HG02798 (cell line): ENCODE measurements at regions not wholly inside any gene's neighbourhood (a gene's known extent, or its start where the extent isn't known, plus 50 kb on each side); places are given as distances from the start of the nearest gene placed in this dataset.

Source experiments
- ATAC-seq: cut with Tn5 transposase; IDR thresholded peaks from one replicate; pipeline ENCODE4 v1.9.1; 2021; ENCODE audit warnings: mild to moderate bottlenecking; ENCODE audit not compliant: unreplicated experiment, poor library complexity

GRCh38 chr6:33952016-33952415, 148.2 kb upstream of the MLN start:
- no peak for ATAC-seq

GRCh38 chr6:33950891-33951889, 147.4 kb upstream of the MLN start:
- no peak for ATAC-seq

- ATAC-seq, result no peak
These were observed 146.7 kb upstream of the MLN start for GRCh38 chr6:33950472-33950881.

GRCh38 chr6:33949877-33950435, 146.2 kb upstream of the MLN start:
- no peak for ATAC-seq

GRCh38 chr6:33949111-33949510, 145.3 kb upstream of the MLN start:
- ATAC-seq, result no peak

- no peak for ATAC-seq
These were observed 144.3 kb upstream of the MLN start for GRCh38 chr6:33947916-33948594.

- ATAC-seq, result no peak
These were observed 143.2 kb upstream of the MLN start for GRCh38 chr6:33947047-33947446.

GRCh38 chr6:33945931-33946330, 142.1 kb upstream of the MLN start:
- ATAC-seq, result no peak

GRCh38 chr6:33944686-33945411, 141.0 kb upstream of the MLN start:
- ATAC-seq, result no peak

GRCh38 chr6:33936886-33937285, 133.1 kb upstream of the MLN start:
- ATAC-seq, result no peak

- ATAC-seq, result no peak
These were observed 131.8 kb upstream of the MLN start for GRCh38 chr6:33935439-33936080.

- ATAC-seq, result no peak
These were observed 131.0 kb upstream of the MLN start for GRCh38 chr6:33934731-33935270.

GRCh38 chr6:33933101-33933500, 129.3 kb upstream of the MLN start:
- ATAC-seq, result no peak

GRCh38 chr6:33931799-33932198, 128.0 kb upstream of the MLN start:
- ATAC-seq, result no peak

GRCh38 chr6:33929575-33930288, 125.9 kb upstream of the MLN start:
- ATAC-seq, result no peak

GRCh38 chr6:33927616-33928015, 123.8 kb upstream of the MLN start:
- ATAC-seq, result no peak

- ATAC-seq, result no peak
These were observed 123.3 kb upstream of the MLN start for GRCh38 chr6:33927112-33927511.

- no peak for ATAC-seq
These were observed 122.6 kb upstream of the MLN start for GRCh38 chr6:33926451-33926850.

GRCh38 chr6:33925936-33926335, 122.1 kb upstream of the MLN start:
- no peak for ATAC-seq
